ENCODE measurements at regions not wholly inside any gene's neighbourhood (a gene's known extent, or its start where the extent isn't known, plus 50 kb on each side); places are given as distances from the start of the nearest gene placed in this dataset.

DNA sequence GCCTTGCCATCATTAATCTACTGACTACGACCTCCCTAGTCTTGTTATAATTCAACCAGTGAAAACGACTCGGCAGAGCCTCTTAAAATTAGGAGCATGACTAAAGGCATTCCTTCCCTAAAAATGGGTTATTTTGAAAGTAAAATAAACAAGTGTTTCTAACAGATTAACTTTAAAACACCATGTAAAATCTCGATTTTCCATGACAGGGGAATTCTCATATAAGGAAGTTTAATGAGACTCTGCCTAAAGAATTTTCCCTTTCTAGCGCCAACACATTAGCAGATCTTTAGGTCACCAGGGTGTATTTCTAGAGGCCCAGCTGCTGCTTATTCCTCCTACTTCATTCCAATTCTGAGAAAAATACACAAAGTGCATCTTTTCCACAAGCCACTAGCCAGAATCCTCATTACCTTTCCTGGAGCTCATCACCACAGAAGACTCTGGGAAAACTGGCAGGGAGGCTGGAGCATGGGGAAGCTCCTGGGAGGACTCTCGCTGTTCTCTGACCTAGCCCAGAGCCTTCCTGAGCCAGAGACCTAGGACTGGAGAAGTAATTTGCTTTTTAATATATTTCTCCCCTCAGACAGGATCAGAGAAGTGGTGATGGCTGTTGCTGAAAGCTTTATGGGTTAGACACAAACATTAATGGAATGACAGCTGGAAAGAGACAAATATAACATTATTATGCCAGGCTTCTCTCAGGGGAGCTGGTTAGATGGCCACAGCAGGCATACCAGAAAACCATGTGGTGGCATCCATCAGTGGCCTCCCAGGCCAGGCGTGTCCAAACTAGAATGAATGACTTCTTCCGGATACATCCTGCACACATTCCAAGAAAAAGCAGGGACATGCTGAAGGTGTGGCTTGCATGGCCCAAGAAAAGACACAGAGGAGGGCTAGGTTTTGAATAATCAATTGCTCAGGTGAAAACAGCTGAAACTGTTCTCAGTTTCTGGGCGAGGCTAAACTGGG lies 63.6 kb upstream of the CTTNBP2NL start:
- no peak overlapping the region for H3K27ac Mint-ChIP-seq
- ATAC-seq (ENCODE audit: low read depth) (no peak), DNase-seq (no peak)
- peaks cover 6% of the 10 kb centered on the region for H3K4me1 Mint-ChIP-seq
- TF ChIP-seq EZH2 (IDR thresholded peaks at IDR 0.05; ENCODE audit: borderline replicate concordance, insufficient read depth, low read depth, low read length, poor library complexity, severe bottlenecking) = no peak
- TF ChIP-seq, protein P1, sequence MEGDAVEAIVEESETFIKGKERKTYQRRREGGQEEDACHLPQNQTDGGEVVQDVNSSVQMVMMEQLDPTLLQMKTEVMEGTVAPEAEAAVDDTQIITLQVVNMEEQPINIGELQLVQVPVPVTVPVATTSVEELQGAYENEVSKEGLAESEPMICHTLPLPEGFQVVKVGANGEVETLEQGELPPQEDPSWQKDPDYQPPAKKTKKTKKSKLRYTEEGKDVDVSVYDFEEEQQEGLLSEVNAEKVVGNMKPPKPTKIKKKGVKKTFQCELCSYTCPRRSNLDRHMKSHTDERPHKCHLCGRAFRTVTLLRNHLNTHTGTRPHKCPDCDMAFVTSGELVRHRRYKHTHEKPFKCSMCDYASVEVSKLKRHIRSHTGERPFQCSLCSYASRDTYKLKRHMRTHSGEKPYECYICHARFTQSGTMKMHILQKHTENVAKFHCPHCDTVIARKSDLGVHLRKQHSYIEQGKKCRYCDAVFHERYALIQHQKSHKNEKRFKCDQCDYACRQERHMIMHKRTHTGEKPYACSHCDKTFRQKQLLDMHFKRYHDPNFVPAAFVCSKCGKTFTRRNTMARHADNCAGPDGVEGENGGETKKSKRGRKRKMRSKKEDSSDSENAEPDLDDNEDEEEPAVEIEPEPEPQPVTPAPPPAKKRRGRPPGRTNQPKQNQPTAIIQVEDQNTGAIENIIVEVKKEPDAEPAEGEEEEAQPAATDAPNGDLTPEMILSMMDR (IDR thresholded peaks at IDR 0.05) = no peak
- Histone ChIP-seq H3K4me1 (ENCODE audit: control insufficient read depth in 2 of 2, insufficient read depth in 2 of 2, low read length in 2 of 2) (peaks cover 0 to 3% of the 10 kb centered on the region in 2 donors), H2AFZ (ENCODE audit: insufficient read depth, low read depth, low read length, poor library complexity, severe bottlenecking) (no peak overlapping the region), H3K4me2 (replicated peaks; ENCODE audit: low read depth, low read length, poor library complexity, severe bottlenecking) (no peak overlapping the region), H3K9me3 (ENCODE audit: control extremely low read depth in 1 of 3, control insufficient read depth in 2 of 3, insufficient read depth in 1 of 3, low read length in 2 of 3) (no peaks in the 10 kb centered on the region), H3K27ac (ENCODE audit: low read length in 2 of 2) (no peak overlapping the region), H3K4me3 (ENCODE audit: control extremely low read depth in 1 of 5, extremely low read depth in 1 of 5, insufficient read depth in 1 of 5, low read depth in 2 of 5, low read length in 4 of 5) (no peak overlapping the region), H3K79me2 (ENCODE audit: control insufficient read depth, insufficient read depth, low read length) (no peaks in the 10 kb centered on the region), H3K36me3 (replicated peaks in 1 of 2; ENCODE audit: control extremely low read depth in 1 of 2, control insufficient read depth in 1 of 2, extremely low read depth in 1 of 2, insufficient read depth in 2 of 2, low read length in 1 of 2) (no peaks in the 10 kb centered on the region), H3K27me3 (replicated peaks in 1 of 4; ENCODE audit: control extremely low read depth in 1 of 4, control insufficient read depth in 3 of 4, insufficient read depth in 4 of 4, low read length in 3 of 4) (peaks cover 0 to 37% (median 3%) of the 10 kb centered on the region in 4 experiments), H3K9ac (ENCODE audit: low read length) (no peak overlapping the region), H4K20me1 (ENCODE audit: control insufficient read depth, insufficient read depth, low read length, poor library complexity, severe bottlenecking) (no peaks in the 10 kb centered on the region)
- H3K27me3 Mint-ChIP-seq = peaks cover 56% of the 10 kb centered on the region
- ChIA-PET POLR2A (no interaction called here), CTCF (interaction anchor here (0.8 kb wide), 1 partner anchor 24 kb away, joined by 3 read pairs; no protein-coding TSS in a partner anchor)
- no peaks in the 10 kb centered on the region for H3K9me3 Mint-ChIP-seq (ENCODE audit: insufficient read depth)
- intact Hi-C loops (cut with micrococcal nuclease) = no loop called here
- no peak overlapping the region for H3K4me3 Mint-ChIP-seq
- 94% methylated on average over 4 of the region's 9 CpGs for WGBS (ENCODE audit: insufficient coverage)

DNA sequence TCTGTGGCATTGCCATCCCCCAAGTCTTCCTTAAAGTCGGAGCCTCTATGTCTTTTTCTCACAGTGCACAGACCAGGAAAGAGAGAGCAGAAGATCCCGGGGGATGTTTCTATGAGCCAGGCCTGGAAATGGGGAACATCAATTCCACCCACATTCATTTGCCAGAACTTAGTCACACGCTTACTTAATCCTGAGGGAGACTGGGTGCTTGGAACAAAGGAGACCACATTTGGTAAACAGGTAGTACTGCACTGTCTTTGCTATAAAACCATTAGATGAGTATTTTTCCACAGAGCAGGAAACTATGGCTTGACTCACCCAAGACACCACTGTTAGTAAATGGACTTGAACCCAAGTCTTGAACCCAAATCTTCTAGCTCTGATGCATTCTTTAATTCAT lies 60.7 kb upstream of the CTTNBP2NL start:
- intact Hi-C loops (cut with micrococcal nuclease) = no loop called here

More for the DNA sequence above, 60.7 kb upstream of the CTTNBP2NL start:
- no peak overlapping the region for H3K4me3 Mint-ChIP-seq
- TF ChIP-seq, protein P1 (IDR thresholded peaks at IDR 0.05) = no peak
- no peak for TF ChIP-seq EZH2 (IDR thresholded peaks at IDR 0.05; ENCODE audit: borderline replicate concordance, insufficient read depth, low read depth, low read length, poor library complexity, severe bottlenecking)
- DNase-seq (no peak), ATAC-seq (ENCODE audit: low read depth) (no peak)
- no peak overlapping the region for H3K4me2 ChIP-seq (replicated peaks; ENCODE audit: low read depth, low read length, poor library complexity, severe bottlenecking)
- no peaks in the 10 kb centered on the region for H3K79me2 ChIP-seq (ENCODE audit: control insufficient read depth, insufficient read depth, low read length)
- peaks cover 65% of the 10 kb centered on the region for H3K27me3 Mint-ChIP-seq
- no peak overlapping the region for H3K4me3 ChIP-seq (ENCODE audit: control extremely low read depth in 1 of 5, extremely low read depth in 1 of 5, insufficient read depth in 1 of 5, low read depth in 2 of 5, low read length in 4 of 5)
- H3K4me1 ChIP-seq (ENCODE audit: control insufficient read depth in 2 of 2, insufficient read depth in 2 of 2, low read length in 2 of 2) = peaks cover 0 to 3% of the 10 kb centered on the region in 2 donors
- H3K9me3 ChIP-seq (ENCODE audit: control extremely low read depth in 1 of 3, control insufficient read depth in 2 of 3, insufficient read depth in 1 of 3, low read length in 2 of 3) = peaks cover 0 to 4% (median 0%) of the 10 kb centered on the region in 3 donors
- H3K36me3 ChIP-seq (replicated peaks in 1 of 2; ENCODE audit: control extremely low read depth in 1 of 2, control insufficient read depth in 1 of 2, extremely low read depth in 1 of 2, insufficient read depth in 2 of 2, low read length in 1 of 2) = no peaks in the 10 kb centered on the region
- WGBS (ENCODE audit: insufficient coverage) = 100% methylated on average over 1 of the region's 3 CpGs
- no peak overlapping the region for H3K27ac Mint-ChIP-seq
- H3K9ac ChIP-seq (ENCODE audit: low read length) = no peak overlapping the region
- peaks cover 0 to 34% (median 6%) of the 10 kb centered on the region in 4 experiments for H3K27me3 ChIP-seq (replicated peaks in 1 of 4; ENCODE audit: control extremely low read depth in 1 of 4, control insufficient read depth in 3 of 4, insufficient read depth in 4 of 4, low read length in 3 of 4)
- no peaks in the 10 kb centered on the region for H3K9me3 Mint-ChIP-seq (ENCODE audit: insufficient read depth)
- H3K27ac ChIP-seq (ENCODE audit: low read length in 2 of 2) = no peak overlapping the region
- POLR2A ChIA-PET = no interaction called here
- H4K20me1 ChIP-seq (ENCODE audit: control insufficient read depth, insufficient read depth, low read length, poor library complexity, severe bottlenecking) = no peaks in the 10 kb centered on the region
- no peak overlapping the region for H2AFZ ChIP-seq (ENCODE audit: insufficient read depth, low read depth, low read length, poor library complexity, severe bottlenecking)
- CTCF ChIA-PET = interaction anchor here (0.6 kb wide), 2 partner anchors 15 to 177 kb away, joined by 4 read pairs; no protein-coding TSS in a partner anchor
- peaks cover 6% of the 10 kb centered on the region for H3K4me1 Mint-ChIP-seq
